ENCODE measurements at regions not wholly inside any gene's neighbourhood (a gene's known extent, or its start where the extent isn't known, plus 50 kb on each side); places are given as distances from the start of the nearest gene placed in this dataset.

GRCh38 chr2:107772353-107772752, 54.3 kb upstream of the RGPD4 start:
- TF ChIP-seq CTCF (IDR thresholded peaks at IDR 0.05; ENCODE audit: poor library complexity), result no peak
- no peak for TF ChIP-seq EZH2 (IDR thresholded peaks at IDR 0.05; ENCODE audit: borderline replicate concordance)
- no peak for TF ChIP-seq EZH2phosphoT487 (IDR thresholded peaks at IDR 0.05; ENCODE audit: low read depth, severe bottlenecking, unreplicated experiment)

Measured in hepatocyte (in vitro differentiated cells).